DND-41 (cell line): ENCODE measurements at regions not wholly inside any gene's neighbourhood (a gene's known extent, or its start where the extent isn't known, plus 50 kb on each side); places are given as distances from the start of the nearest gene placed in this dataset.

Experiments used
- CTCF ChIP-seq: IDR thresholded peaks from 2 replicates; pipeline ENCODE4 v1.5.1; 2012; ENCODE audit warnings: borderline replicate concordance, low read length, moderate library complexity, mild to moderate bottlenecking; ENCODE audit not compliant: poor library complexity, severe bottlenecking; ENCODE audit errors: extremely low read depth
- EZH2 ChIP-seq: IDR thresholded peaks from 3 replicates; pipeline ENCODE4 v1.6.1; 2012; ENCODE audit warnings: borderline replicate concordance, low read depth, mild to moderate bottlenecking, moderate library complexity, low read length, inconsistent platforms; ENCODE audit not compliant: severe bottlenecking

- no peak for TF ChIP-seq CTCF
- TF ChIP-seq EZH2: no peak
These were observed 166.1 kb downstream of the RPS24 start for GRCh38 chr10:78199759-78200158.
